ENCODE measurements at regions not wholly inside any gene's neighbourhood (a gene's known extent, or its start where the extent isn't known, plus 50 kb on each side); places are given as distances from the start of the nearest gene placed in this dataset.

DNA sequence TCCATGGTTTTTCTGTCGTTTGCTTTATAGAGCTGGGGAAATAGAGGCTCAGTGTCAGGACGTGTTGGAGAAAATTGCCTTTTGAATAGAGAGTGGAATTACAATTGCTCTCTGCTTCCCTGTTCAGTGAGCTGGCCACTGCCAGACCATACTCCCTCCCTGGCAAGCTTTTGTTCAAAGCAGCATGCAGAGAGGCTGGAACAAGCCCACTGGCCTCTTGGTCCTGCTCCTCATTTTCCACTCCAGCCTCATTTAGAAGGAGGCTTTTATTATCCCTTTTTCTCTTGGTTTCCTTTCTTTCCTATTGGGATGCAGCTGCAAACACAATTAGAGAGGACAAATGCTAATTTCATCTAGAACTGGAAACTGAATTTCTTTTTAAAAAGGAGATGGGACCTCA is 302.2 kb upstream of the PODXL start:
- TF ChIP-seq CTCF (IDR thresholded peaks at IDR 0.05), result no peak
- no peak for TF ChIP-seq SP1 (CRISPR knock-in tag; conservative IDR thresholded peaks at IDR 0.05)
- no peak for TF ChIP-seq IRF2 (CRISPR knock-in tag; IDR thresholded peaks at IDR 0.05; ENCODE audit: borderline replicate concordance, low read depth)
- no peak for TF ChIP-seq CREB1 (CRISPR knock-in tag; IDR thresholded peaks at IDR 0.05)
- TF ChIP-seq USF2 (CRISPR knock-in tag; IDR thresholded peaks at IDR 0.05), result no peak
- no peak for TF ChIP-seq ATF3 (CRISPR knock-in tag; conservative IDR thresholded peaks at IDR 0.05)
- no peak for TF ChIP-seq PRDM15 (CRISPR knock-in tag; IDR thresholded peaks at IDR 0.05)
- TF ChIP-seq ZNF138 (CRISPR knock-in tag; conservative IDR thresholded peaks at IDR 0.05), result no peak
